HepG2 (cell line): ENCODE measurements at regions not wholly inside any gene's neighbourhood (a gene's known extent, or its start where the extent isn't known, plus 50 kb on each side); places are given as distances from the start of the nearest gene placed in this dataset.
A peak's percentile ranks its signal among the peaks of the same experiment; 100 is the strongest.

ENCODE experiments used
- ATAC-seq: fragments of 200-7000 bp; cut with Tn5 transposase; 3 replicates; pipeline ENCODE4 v1.9.1; 2020; ENCODE audit warnings: mild to moderate bottlenecking, moderate library complexity
- BruUV-seq: library from RNA; stranded (reverse); fragments of 400-500 nt; replicated peaks from 2 replicates; lab custom pipeline; 2021; lab: Mats Ljungman, UMichigan
- CTCF ChIA-PET: fragments of 300-600 bp; formaldehyde crosslinking; extraction: SDS; loops from one replicate; lab custom pipeline; 2021; ENCODE audit warnings: low total read pairs, inconsistent platforms, low intra/inter-chr PET ratio; lab: Yijun Ruan, JAX
- POLR2A ChIA-PET: fragments of 350-600 bp; sonication (Branson Sonifier 250); formaldehyde crosslinking; loops from one replicate; lab custom pipeline; 2020; ENCODE audit warnings: antibody characterized with exemption, inconsistent platforms; lab: Yijun Ruan, JAX
- DNase-seq: peaks from one replicate; pipeline ENCODE4 v3.0.0-alpha.2; 2015; ENCODE audit warnings: low spot score
- FAIRE-seq: peaks from 3 replicates; lab custom pipeline; 2011; peaks lifted over from hg19 to GRCh38; lab: Jason Lieb, UNC
- H2AFZ ChIP-seq: one replicate; pipeline ENCODE4 v1.6.1; 2011; ENCODE audit warnings: low read length, inconsistent platforms
- H3K27ac ChIP-seq: fragments of 300-600 bp; 3 replicates; pipeline ENCODE4 v1.8.0; 2011; ENCODE audit warnings: mixed run types, mild to moderate bottlenecking, mixed read lengths, low read length, inconsistent platforms; ENCODE audit not compliant: insufficient read depth; ENCODE audit errors: extremely low read length
- H3K27me3 ChIP-seq, 2 experiments: fragments of 200-600 bp in 1 of 2; 2 replicates in 1 of 2; 3 replicates in 1 of 2; pipeline versions ENCODE4 v1.6.0 to v1.8.0; 2011; ENCODE audit warnings: low read length in 2 of 2, mild to moderate bottlenecking in 2 of 2, moderate library complexity in 2 of 2, inconsistent platforms in 1 of 2; ENCODE audit not compliant: insufficient read depth in 2 of 2, control insufficient read depth in 1 of 2
- H3K36me3 ChIP-seq, 2 experiments: fragments of 200-600 bp in 1 of 2; replicated peaks in 1 of 2; 2 replicates in 1 of 2; 3 replicates in 1 of 2; pipeline versions ENCODE4 v1.5.1 to v1.8.0; 2011; ENCODE audit warnings: low read length in 2 of 2, inconsistent platforms in 1 of 2; ENCODE audit not compliant: insufficient read depth in 2 of 2, control insufficient read depth in 1 of 2
- H3K4me1 ChIP-seq: 2 replicates; pipeline ENCODE4 v1.5.1; 2012; ENCODE audit warnings: low read length, inconsistent platforms; ENCODE audit not compliant: insufficient read depth
- H3K4me2 ChIP-seq: 2 replicates; pipeline ENCODE4 v1.6.0; 2011; ENCODE audit warnings: low read depth, low read length, inconsistent platforms
- H3K4me3 ChIP-seq, 3 experiments: fragments of 200-600 bp in 1 of 3; sonication (generic), shearing (Covaris generic) in 1 of 3; replicated peaks in 1 of 3; 2 replicates each; pipeline ENCODE4 v1.5.1; 2011 to 2016; ENCODE audit warnings: low read length in 3 of 3, inconsistent platforms in 2 of 3, low read depth in 2 of 3, mild to moderate bottlenecking in 2 of 3, control low read depth in 1 of 3, mixed read lengths in 1 of 3; ENCODE audit not compliant: insufficient read depth in 1 of 3
- H3K79me2 ChIP-seq: one replicate; pipeline ENCODE4 v1.6.1; 2011; ENCODE audit warnings: low read length, inconsistent platforms; ENCODE audit not compliant: insufficient read depth
- H3K9ac ChIP-seq: 2 replicates; pipeline ENCODE4 v1.6.0; 2011; ENCODE audit warnings: mild to moderate bottlenecking, low read depth, low read length, inconsistent platforms; ENCODE audit not compliant: insufficient read depth
- H3K9me3 ChIP-seq: 2 replicates; pipeline ENCODE4 v1.5.1; 2012; ENCODE audit warnings: mild to moderate bottlenecking, low read length
- H4K20me1 ChIP-seq: 2 replicates; pipeline ENCODE4 v1.6.0; 2011; ENCODE audit warnings: inconsistent platforms, mild to moderate bottlenecking, low read length, moderate library complexity; ENCODE audit not compliant: insufficient read depth
- CREB1 ChIP-seq, 2 experiments: fragments of 450-650 bp in 1 of 2; IDR thresholded peaks; 2 replicates each; pipeline ENCODE4 v1.6.1; 2016 to 2017; ENCODE audit warnings: control low read depth in 1 of 2, mild to moderate bottlenecking in 1 of 2, missing compliant biosample characterization in 1 of 2, missing genetic modification characterization in 1 of 2
- FOSL2 ChIP-seq: sonication (generic); formaldehyde crosslinking; IDR thresholded peaks from 2 replicates; pipeline ENCODE4 v1.4.0; 2020; ENCODE audit warnings: missing genetic modification reagents
- NONO ChIP-seq, 2 experiments: fragments of 450-650 bp in 1 of 2; sonication (generic) in 1 of 2; formaldehyde crosslinking in 1 of 2; IDR thresholded peaks in 1 of 2; conservative IDR thresholded peaks in 1 of 2; 2 replicates each; pipeline versions ENCODE4 v1.6.1 to v1.8.0; 2017 to 2022; ENCODE audit warnings: mild to moderate bottlenecking in 1 of 2, missing genetic modification reagents in 1 of 2, moderate library complexity in 1 of 2
- NR1H2 ChIP-seq: sonication (generic); formaldehyde crosslinking; IDR thresholded peaks from 2 replicates; pipeline ENCODE4 v1.8.1; 2022; ENCODE audit warnings: low read depth, missing genetic modification reagents, borderline replicate concordance
- POGZ ChIP-seq: sonication (generic); formaldehyde crosslinking; IDR thresholded peaks from 2 replicates; pipeline ENCODE4 v1.4.0; 2020; ENCODE audit warnings: mild to moderate bottlenecking, missing genetic modification reagents
- SOX5 ChIP-seq: IDR thresholded peaks from 2 replicates; pipeline ENCODE4 v1.6.1; 2016; ENCODE audit warnings: borderline replicate concordance
- SP140L ChIP-seq: sonication (generic); formaldehyde crosslinking; IDR thresholded peaks from 2 replicates; pipeline ENCODE4 v1.4.0; 2020; ENCODE audit warnings: missing genetic modification reagents, borderline replicate concordance
- TAF15 ChIP-seq: fragments of 200-400 bp; formaldehyde crosslinking; IDR thresholded peaks from one replicate; pipeline ENCODE4 v1.6.1; 2018; ENCODE audit warnings: mild to moderate bottlenecking, low read depth, low read length; ENCODE audit not compliant: poor library complexity, severe bottlenecking
- ZNF292 ChIP-seq: sonication (generic); formaldehyde crosslinking; IDR thresholded peaks from 2 replicates; pipeline ENCODE4 v1.8.1; 2022; ENCODE audit warnings: mild to moderate bottlenecking, low read depth, missing genetic modification reagents, borderline replicate concordance
- ZNF652 ChIP-seq: IDR thresholded peaks from 2 replicates; pipeline ENCODE4 v1.6.1; 2016; ENCODE audit warnings: low read depth, borderline replicate concordance
- ZNF839 ChIP-seq: sonication (generic); formaldehyde crosslinking; IDR thresholded peaks from 2 replicates; pipeline ENCODE4 v1.4.0; 2020; ENCODE audit warnings: missing genetic modification reagents, mild to moderate bottlenecking, borderline replicate concordance
- WGBS: methylation state at CpG from one replicate; pipeline ENCODE4 v1.1.6; 2017; ENCODE audit warnings: low lambda C conversion rate; 5-methylcytosine and 5-hydroxymethylcytosine counted together
- in situ Hi-C: cut with HindIII; loops from 2 replicates; pipeline ENCODE4 v1.10.0; 2017; ENCODE audit warnings: low pct_unique_long_range_greater_than_20kb; ENCODE audit not compliant: extremely low pct_ligation_motif_present
- intact Hi-C: fragments of 100-400 bp; cut with micrococcal nuclease; formaldehyde crosslinking; loops from one replicate; pipeline ENCODE4 v1.10.0; 2022; ENCODE audit not compliant: unreplicated experiment
- TF ChIP-seq, protein P1 (sequence below): sonication (generic); formaldehyde crosslinking; IDR thresholded peaks from 2 replicates; pipeline ENCODE4 v1.4.0; 2020; ENCODE audit warnings: missing genetic modification reagents
- TF ChIP-seq, protein P2 (sequence below): sonication (generic); formaldehyde crosslinking; IDR thresholded peaks from 2 replicates; pipeline ENCODE4 v1.8.1; 2022; ENCODE audit warnings: mild to moderate bottlenecking, missing genetic modification reagents

DNA sequence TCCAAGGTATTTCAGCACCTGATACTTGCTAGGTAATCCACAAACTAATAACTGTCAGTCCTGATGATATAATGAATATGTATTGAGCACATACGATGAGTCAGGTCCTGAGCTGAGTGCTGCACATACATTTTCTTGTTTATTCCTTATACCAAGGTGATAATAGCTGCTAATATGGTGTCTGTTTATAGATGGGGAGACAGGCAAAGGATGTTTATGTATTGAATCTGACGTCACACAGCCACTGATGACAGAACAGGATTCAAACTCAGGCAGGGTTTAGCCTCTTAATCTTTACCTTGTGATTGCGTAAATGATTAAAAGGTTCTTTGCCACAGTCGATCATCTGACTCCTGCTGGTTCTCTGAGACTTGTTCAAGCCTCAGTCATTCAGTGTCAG lies 609.9 kb upstream of the CPEB2 start:
- 3% methylated on average over 4 of the region's 4 CpGs for WGBS
- Histone ChIP-seq H2AFZ (no peak overlapping the region), H3K79me2 (no peaks in the 10 kb centered on the region), H3K4me1 (no peaks in the 10 kb centered on the region)
- ATAC-seq, result no peak
- in situ Hi-C loops, result no loop called here
- BruUV-seq, result no TSS peak
- TF ChIP-seq CREB1 (IDR thresholded peaks at IDR 0.05) (peak; percentile 90), CREB1 (CRISPR knock-in tag; IDR thresholded peaks at IDR 0.05) (no peak), NONO (IDR thresholded peaks at IDR 0.05) (no peak), NONO (CRISPR knock-in tag; conservative IDR thresholded peaks at IDR 0.05) (no peak)
- TF ChIP-seq, all 625 proteins: peak for 1
- ChIA-PET POLR2A (no interaction called here), CTCF (no interaction called here)
- peaks cover 86% of the 10 kb centered on the region for H3K9me3 ChIP-seq
- no peak overlapping the region for H3K27ac ChIP-seq
- no peaks in the 10 kb centered on the region for H4K20me1 ChIP-seq
- no peak for FAIRE-seq
- no peak overlapping the region for H3K4me3 ChIP-seq
- no peak overlapping the region for H3K9ac ChIP-seq
- H3K27me3 ChIP-seq, result no peaks in the 10 kb centered on the region
- intact Hi-C loops, result no loop called here
- no peak overlapping the region for H3K4me2 ChIP-seq
- DNase-seq, result no peak
- no peaks in the 10 kb centered on the region for H3K36me3 ChIP-seq

DNA sequence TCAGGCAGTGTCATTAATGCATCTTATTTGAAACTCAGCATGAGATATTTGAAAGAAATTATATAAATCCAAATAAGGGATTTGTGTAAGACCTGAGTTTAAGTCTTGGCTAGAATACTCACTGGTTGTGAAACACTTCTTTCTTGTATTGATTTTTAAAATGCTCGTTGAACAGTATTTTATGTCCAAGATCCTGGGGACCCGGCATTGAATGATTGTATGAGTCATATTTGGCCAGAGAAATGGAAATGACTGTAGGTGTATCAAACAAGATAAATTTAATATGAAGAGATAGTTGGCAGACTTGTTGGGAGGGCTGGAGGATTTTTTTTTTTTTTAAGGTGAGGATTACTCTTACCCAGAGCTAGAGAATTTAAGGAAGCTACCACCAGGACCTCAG lies 606.1 kb upstream of the CPEB2 start:
- WGBS, result 2% methylated on average over 2 of the region's 2 CpGs
- ATAC-seq, result no peak
- intact Hi-C loops (no loop called here), in situ Hi-C loops (no loop called here)
- H3K27ac ChIP-seq, result no peak overlapping the region
- H3K9ac ChIP-seq, result no peak overlapping the region
- H3K4me1 ChIP-seq, result no peaks in the 10 kb centered on the region
- H3K36me3 ChIP-seq, result no peaks in the 10 kb centered on the region
- no peak overlapping the region for H2AFZ ChIP-seq
- no peaks in the 10 kb centered on the region for H3K79me2 ChIP-seq
- H3K4me2 ChIP-seq, result no peak overlapping the region
- H3K4me3 ChIP-seq, result no peak overlapping the region
- H3K9me3 ChIP-seq, result peaks cover 71% of the 10 kb centered on the region
- no TSS peak for BruUV-seq
- TF ChIP-seq, protein P1, sequence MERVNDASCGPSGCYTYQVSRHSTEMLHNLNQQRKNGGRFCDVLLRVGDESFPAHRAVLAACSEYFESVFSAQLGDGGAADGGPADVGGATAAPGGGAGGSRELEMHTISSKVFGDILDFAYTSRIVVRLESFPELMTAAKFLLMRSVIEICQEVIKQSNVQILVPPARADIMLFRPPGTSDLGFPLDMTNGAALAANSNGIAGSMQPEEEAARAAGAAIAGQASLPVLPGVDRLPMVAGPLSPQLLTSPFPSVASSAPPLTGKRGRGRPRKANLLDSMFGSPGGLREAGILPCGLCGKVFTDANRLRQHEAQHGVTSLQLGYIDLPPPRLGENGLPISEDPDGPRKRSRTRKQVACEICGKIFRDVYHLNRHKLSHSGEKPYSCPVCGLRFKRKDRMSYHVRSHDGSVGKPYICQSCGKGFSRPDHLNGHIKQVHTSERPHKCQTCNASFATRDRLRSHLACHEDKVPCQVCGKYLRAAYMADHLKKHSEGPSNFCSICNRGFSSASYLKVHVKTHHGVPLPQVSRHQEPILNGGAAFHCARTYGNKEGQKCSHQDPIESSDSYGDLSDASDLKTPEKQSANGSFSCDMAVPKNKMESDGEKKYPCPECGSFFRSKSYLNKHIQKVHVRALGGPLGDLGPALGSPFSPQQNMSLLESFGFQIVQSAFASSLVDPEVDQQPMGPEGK (CRISPR knock-in tag), result no peak
- TF ChIP-seq, protein P2, sequence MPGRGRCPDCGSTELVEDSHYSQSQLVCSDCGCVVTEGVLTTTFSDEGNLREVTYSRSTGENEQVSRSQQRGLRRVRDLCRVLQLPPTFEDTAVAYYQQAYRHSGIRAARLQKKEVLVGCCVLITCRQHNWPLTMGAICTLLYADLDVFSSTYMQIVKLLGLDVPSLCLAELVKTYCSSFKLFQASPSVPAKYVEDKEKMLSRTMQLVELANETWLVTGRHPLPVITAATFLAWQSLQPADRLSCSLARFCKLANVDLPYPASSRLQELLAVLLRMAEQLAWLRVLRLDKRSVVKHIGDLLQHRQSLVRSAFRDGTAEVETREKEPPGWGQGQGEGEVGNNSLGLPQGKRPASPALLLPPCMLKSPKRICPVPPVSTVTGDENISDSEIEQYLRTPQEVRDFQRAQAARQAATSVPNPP (CRISPR knock-in tag), result no peak
- TF ChIP-seq NR1H2 (CRISPR knock-in tag), result no peak
- no peak for TF ChIP-seq ZNF652 (CRISPR knock-in tag)
- TF ChIP-seq SP140L, result no peak
- TF ChIP-seq ZNF292 (CRISPR knock-in tag), result no peak
- no peak for TF ChIP-seq FOSL2
- TF ChIP-seq POGZ (CRISPR knock-in tag), result no peak
- TF ChIP-seq TAF15, result no peak
- TF ChIP-seq ZNF839 (CRISPR knock-in tag), result no peak
- no peak for TF ChIP-seq SOX5 (CRISPR knock-in tag)
- H4K20me1 ChIP-seq, result no peaks in the 10 kb centered on the region
- ChIA-PET POLR2A (no interaction called here), CTCF (no interaction called here)
- no peaks in the 10 kb centered on the region for H3K27me3 ChIP-seq
- DNase-seq, result no peak
- no peak for FAIRE-seq
